Fibroblast of lung (primary cell): ENCODE measurements at regions not wholly inside any gene's neighbourhood (a gene's known extent, or its start where the extent isn't known, plus 50 kb on each side); places are given as distances from the start of the nearest gene placed in this dataset.

Experiments
- EZH2 ChIP-seq: IDR thresholded peaks from 2 replicates; pipeline ENCODE4 v1.5.1; 2012; ENCODE audit warnings: low read length, control low read depth, mild to moderate bottlenecking; ENCODE audit errors: missing control alignments
- TF ChIP-seq, protein P1 (sequence below), 2 donors: IDR thresholded peaks in 1 of 2; conservative IDR thresholded peaks in 1 of 2; 1 replicate in 1 of 2; 2 replicates in 1 of 2; pipeline ENCODE4 v1.5.1; 2011 to 2012; ENCODE audit warnings: low read length in 2 of 2, control low read depth in 1 of 2, inconsistent platforms in 1 of 2, low read depth in 1 of 2, mild to moderate bottlenecking in 1 of 2

DNA sequence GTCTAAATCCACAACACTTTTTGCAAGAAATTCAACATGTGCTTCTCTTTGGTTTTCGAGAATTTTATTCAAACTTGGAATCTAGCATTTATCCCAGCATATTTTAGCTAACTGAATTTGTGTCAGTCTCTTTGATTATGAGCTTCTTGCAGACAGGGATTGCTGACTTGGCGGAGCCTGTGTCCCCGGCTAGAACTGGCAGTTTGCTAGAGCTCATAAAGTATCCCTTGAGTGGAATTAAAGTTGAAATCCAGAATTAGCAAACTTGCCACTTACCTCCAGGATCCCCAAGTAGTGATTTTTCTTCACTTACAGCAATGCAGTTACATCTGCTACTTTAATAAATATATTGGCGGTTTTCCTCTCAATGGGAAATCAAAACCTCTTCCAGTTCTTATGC is 306.9 kb downstream of the AACS start:
- TF ChIP-seq, protein P1, sequence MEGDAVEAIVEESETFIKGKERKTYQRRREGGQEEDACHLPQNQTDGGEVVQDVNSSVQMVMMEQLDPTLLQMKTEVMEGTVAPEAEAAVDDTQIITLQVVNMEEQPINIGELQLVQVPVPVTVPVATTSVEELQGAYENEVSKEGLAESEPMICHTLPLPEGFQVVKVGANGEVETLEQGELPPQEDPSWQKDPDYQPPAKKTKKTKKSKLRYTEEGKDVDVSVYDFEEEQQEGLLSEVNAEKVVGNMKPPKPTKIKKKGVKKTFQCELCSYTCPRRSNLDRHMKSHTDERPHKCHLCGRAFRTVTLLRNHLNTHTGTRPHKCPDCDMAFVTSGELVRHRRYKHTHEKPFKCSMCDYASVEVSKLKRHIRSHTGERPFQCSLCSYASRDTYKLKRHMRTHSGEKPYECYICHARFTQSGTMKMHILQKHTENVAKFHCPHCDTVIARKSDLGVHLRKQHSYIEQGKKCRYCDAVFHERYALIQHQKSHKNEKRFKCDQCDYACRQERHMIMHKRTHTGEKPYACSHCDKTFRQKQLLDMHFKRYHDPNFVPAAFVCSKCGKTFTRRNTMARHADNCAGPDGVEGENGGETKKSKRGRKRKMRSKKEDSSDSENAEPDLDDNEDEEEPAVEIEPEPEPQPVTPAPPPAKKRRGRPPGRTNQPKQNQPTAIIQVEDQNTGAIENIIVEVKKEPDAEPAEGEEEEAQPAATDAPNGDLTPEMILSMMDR (conservative IDR thresholded peaks at IDR 0.05 in 1 of 2, IDR thresholded peaks at IDR 0.05 in 1 of 2; ENCODE audit: low read depth in 1 of 2, low read length in 2 of 2) = no peak
- no peak for TF ChIP-seq EZH2
